ENCODE measurements at regions not wholly inside any gene's neighbourhood (a gene's known extent, or its start where the extent isn't known, plus 50 kb on each side); places are given as distances from the start of the nearest gene placed in this dataset.

DNA sequence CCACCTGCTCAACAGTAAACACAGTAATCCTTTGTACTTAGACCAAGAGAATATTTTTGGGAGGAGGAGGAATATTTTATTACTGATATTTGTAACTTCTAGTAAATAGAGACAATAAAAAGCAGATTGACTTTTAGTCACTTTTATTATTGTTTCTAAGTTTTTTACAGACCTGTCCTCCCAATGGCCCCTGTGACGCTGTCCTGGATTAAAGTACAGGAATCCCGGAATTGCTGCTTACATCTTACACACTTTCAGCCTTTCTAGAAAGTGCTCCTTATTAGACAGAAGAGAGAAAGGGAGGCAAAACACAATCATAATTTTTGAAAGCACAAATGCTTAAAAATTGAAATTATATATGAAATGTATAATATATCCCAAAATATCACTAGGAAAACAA lies 86.4 kb upstream of the PRKG1 start:
- Histone ChIP-seq H3K4me3 (ENCODE audit: low read length) (no peak overlapping the region), H3K4me2 (ENCODE audit: low read length) (no peak overlapping the region), H3K9me3 (ENCODE audit: low read length) (no peaks in the 10 kb centered on the region), H3K36me3 (ENCODE audit: low read depth, low read length) (no peaks in the 10 kb centered on the region), H3K4me1 (ENCODE audit: insufficient read depth, low read length) (peaks cover 10% of the 10 kb centered on the region; the same call in 1 of the 2 replicates), H3K27me3 (ENCODE audit: low read length) (peaks cover 63% of the 10 kb centered on the region), H3K79me2 (ENCODE audit: low read length) (no peaks in the 10 kb centered on the region), H4K20me1 (ENCODE audit: low read length) (no peaks in the 10 kb centered on the region), H3F3A (ENCODE audit: low read length, unreplicated experiment) (no peaks in the 10 kb centered on the region), H3K27ac (ENCODE audit: low read length) (no peak overlapping the region), H3K9ac (ENCODE audit: low read length) (no peak overlapping the region), H3K9me2 (replicated peaks; ENCODE audit: low read length) (no peaks in the 10 kb centered on the region), H2AFZ (ENCODE audit: low read length) (no peak overlapping the region)
- CTCF ChIA-PET: interaction anchor here (0.6 kb wide), 2 partner anchors 381 to 459 kb away, joined by 3 read pairs; no protein-coding TSS in a partner anchor
- BruUV-seq (replicated peaks): no TSS peak
- TF ChIP-seq, protein P1, sequence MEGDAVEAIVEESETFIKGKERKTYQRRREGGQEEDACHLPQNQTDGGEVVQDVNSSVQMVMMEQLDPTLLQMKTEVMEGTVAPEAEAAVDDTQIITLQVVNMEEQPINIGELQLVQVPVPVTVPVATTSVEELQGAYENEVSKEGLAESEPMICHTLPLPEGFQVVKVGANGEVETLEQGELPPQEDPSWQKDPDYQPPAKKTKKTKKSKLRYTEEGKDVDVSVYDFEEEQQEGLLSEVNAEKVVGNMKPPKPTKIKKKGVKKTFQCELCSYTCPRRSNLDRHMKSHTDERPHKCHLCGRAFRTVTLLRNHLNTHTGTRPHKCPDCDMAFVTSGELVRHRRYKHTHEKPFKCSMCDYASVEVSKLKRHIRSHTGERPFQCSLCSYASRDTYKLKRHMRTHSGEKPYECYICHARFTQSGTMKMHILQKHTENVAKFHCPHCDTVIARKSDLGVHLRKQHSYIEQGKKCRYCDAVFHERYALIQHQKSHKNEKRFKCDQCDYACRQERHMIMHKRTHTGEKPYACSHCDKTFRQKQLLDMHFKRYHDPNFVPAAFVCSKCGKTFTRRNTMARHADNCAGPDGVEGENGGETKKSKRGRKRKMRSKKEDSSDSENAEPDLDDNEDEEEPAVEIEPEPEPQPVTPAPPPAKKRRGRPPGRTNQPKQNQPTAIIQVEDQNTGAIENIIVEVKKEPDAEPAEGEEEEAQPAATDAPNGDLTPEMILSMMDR (conservative IDR thresholded peaks at IDR 0.05; ENCODE audit: low read depth, low read length): no peak
- TF ChIP-seq EZH2 (IDR thresholded peaks at IDR 0.05; ENCODE audit: low read length, unreplicated experiment): no peak
- no peak for TF ChIP-seq EZH2phosphoT487 (IDR thresholded peaks at IDR 0.05; ENCODE audit: borderline replicate concordance, low read length)
- POLR2A ChIA-PET (ENCODE audit: unreplicated experiment): no interaction called here
- ATAC-seq (no peak), DNase-seq (no peak)
- intact Hi-C loops (cut with micrococcal nuclease): loop anchor here (2.0 to 5.0 kb wide), 2 partner anchors 199 to 1499 kb away; no protein-coding TSS in a partner anchor

DNA sequence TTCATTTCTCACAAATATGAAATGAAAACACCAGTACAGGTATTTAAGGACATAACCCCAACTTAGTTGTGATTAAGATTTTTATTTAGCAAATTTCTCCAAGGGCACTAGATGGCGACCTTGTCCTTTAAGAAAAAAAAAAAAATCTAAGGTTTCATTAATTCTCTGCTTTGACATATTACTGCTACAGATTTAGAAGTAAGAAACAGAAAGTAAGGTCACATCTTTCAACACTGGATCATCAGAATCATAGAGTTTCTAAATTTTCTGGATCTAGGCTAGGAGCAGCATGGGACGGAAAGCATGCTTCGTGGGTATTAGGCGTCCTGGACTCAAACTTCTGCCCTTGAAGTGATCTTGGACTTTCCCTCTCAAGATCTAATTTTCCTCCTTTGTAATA lies 85.5 kb upstream of the PRKG1 start:
- Histone ChIP-seq H3K4me2 (ENCODE audit: low read length) (0 out of 2 replicates have a peak overlapping the region, but pooled peaks have one; percentile 12), H3K27me3 (ENCODE audit: low read length) (peaks cover 61% of the 10 kb centered on the region), H3K79me2 (ENCODE audit: low read length) (no peaks in the 10 kb centered on the region), H4K20me1 (ENCODE audit: low read length) (no peaks in the 10 kb centered on the region), H3K9ac (ENCODE audit: low read length) (no peak overlapping the region), H2AFZ (ENCODE audit: low read length) (no peak overlapping the region), H3K27ac (ENCODE audit: low read length) (no peak overlapping the region), H3K4me1 (ENCODE audit: insufficient read depth, low read length) (peaks cover 16% of the 10 kb centered on the region), H3K9me3 (ENCODE audit: low read length) (no peaks in the 10 kb centered on the region), H3K36me3 (ENCODE audit: low read depth, low read length) (no peaks in the 10 kb centered on the region), H3F3A (ENCODE audit: low read length, unreplicated experiment) (no peaks in the 10 kb centered on the region), H3K9me2 (replicated peaks; ENCODE audit: low read length) (no peaks in the 10 kb centered on the region), H3K4me3 (ENCODE audit: low read length) (no peak overlapping the region)
- no TSS peak for BruUV-seq (replicated peaks)
- no peak for TF ChIP-seq EZH2 (IDR thresholded peaks at IDR 0.05; ENCODE audit: low read length, unreplicated experiment)
- TF ChIP-seq EZH2phosphoT487 (IDR thresholded peaks at IDR 0.05; ENCODE audit: borderline replicate concordance, low read length): no peak
- TF ChIP-seq, protein P1 (conservative IDR thresholded peaks at IDR 0.05; ENCODE audit: low read depth, low read length): peak; percentile 97
- intact Hi-C loops (cut with micrococcal nuclease): loop anchor here (2.0 to 5.0 kb wide), 2 partner anchors 200 to 1499 kb away; no protein-coding TSS in a partner anchor
- POLR2A ChIA-PET (ENCODE audit: unreplicated experiment): no interaction called here
- CTCF ChIA-PET: interaction anchor here (0.6 to 1.0 kb wide), 2 partner anchors 97 to 1437 kb away, joined by 3 read pairs; no protein-coding TSS in a partner anchor
- no peak for ATAC-seq
- peak; percentile 78 for DNase-seq

All from PC-3 (cell line).